Stomach (tissue), 8 donors: ENCODE measurements at regions not wholly inside any gene's neighbourhood (a gene's known extent, or its start where the extent isn't known, plus 50 kb on each side); places are given as distances from the start of the nearest gene placed in this dataset.

Source experiments
- DNase-seq, 2 donors: peaks; one replicate each; pipeline versions ENCODE4 v3.0.0 to v3.0.0-alpha.2; 2013 to 2019
- H3K27ac ChIP-seq, 5 donors: fragments of 200-600 bp in 4 of 5; sonication (generic) in 4 of 5; one replicate each; pipeline ENCODE4 v1.5.1; 2013 to 2019; ENCODE audit warnings: mild to moderate bottlenecking in 1 of 5, moderate library complexity in 1 of 5
- H3K27me3 ChIP-seq, 3 donors: fragments of 200-600 bp; sonication (generic); one replicate each; pipeline ENCODE4 v1.5.1; 2017 to 2019; ENCODE audit warnings: mixed run types in 1 of 3
- H3K36me3 ChIP-seq, 4 donors: fragments of 200-600 bp; sonication (generic); 1 replicate in 3 of 4; 2 replicates in 1 of 4; pipeline ENCODE4 v1.5.1; 2016 to 2019
- H3K4me1 ChIP-seq, 4 donors: fragments of 200-600 bp; sonication (generic); one replicate each; pipeline ENCODE4 v1.5.1; 2016 to 2019
- H3K4me3 ChIP-seq, 4 donors: fragments of 200-600 bp; sonication (generic) in 3 of 4; one replicate each; pipeline ENCODE4 v1.5.1; 2016 to 2019; ENCODE audit warnings: mild to moderate bottlenecking in 1 of 4
- H3K9me3 ChIP-seq, 4 donors: fragments of 200-600 bp; sonication (generic); one replicate each; pipeline ENCODE4 v1.5.1; 2016 to 2019
- EP300 ChIP-seq: sonication (generic); formaldehyde crosslinking; IDR thresholded peaks from one replicate; pipeline ENCODE4 v1.6.1; 2017; ENCODE audit warnings: antibody characterized with exemption
- POLR2A ChIP-seq, 4 donors: fragments of 450-650 bp; IDR thresholded peaks; one replicate each; pipeline ENCODE4 v1.6.1; 2016; ENCODE audit warnings: antibody characterized with exemption in 4 of 4, control low read depth in 2 of 4, mild to moderate bottlenecking in 1 of 4, moderate library complexity in 1 of 4
- POLR2AphosphoS5 ChIP-seq, 3 donors: sonication (generic); formaldehyde crosslinking; IDR thresholded peaks; one replicate each; pipeline ENCODE4 v1.6.1; 2016; ENCODE audit warnings: antibody characterized with exemption in 3 of 3
- WGBS, 5 donors: extraction: QIAGEN DNeasy Blood & Tissue Kit in 3 of 5; methylation state at CpG; one replicate each; pipeline versions ENCODE4 v1.1.5 to v1.1.7; 2013 to 2018; 5-methylcytosine and 5-hydroxymethylcytosine counted together
- intact Hi-C: fragments of 100-400 bp; cut with DNase I; formaldehyde crosslinking; loops from one replicate; pipeline ENCODE4 v1.15.1; 2023; ENCODE audit warnings: low total_unique reads
- TF ChIP-seq, protein P1 (sequence below), 7 experiments: fragments of 450-650 bp in 4 of 7; fragments of 200-600 bp in 3 of 7; sonication (generic) in 3 of 7; IDR thresholded peaks; one replicate each; pipeline ENCODE4 v1.5.1; 2016 to 2019; ENCODE audit warnings: antibody characterized with exemption in 7 of 7, control low read depth in 2 of 7, mild to moderate bottlenecking in 1 of 7
- donor health status: healthy with polysubstance abuse.
- donor health status: Bipolar disorder and iron deficiency.
- donor health status: healthy.

DNA sequence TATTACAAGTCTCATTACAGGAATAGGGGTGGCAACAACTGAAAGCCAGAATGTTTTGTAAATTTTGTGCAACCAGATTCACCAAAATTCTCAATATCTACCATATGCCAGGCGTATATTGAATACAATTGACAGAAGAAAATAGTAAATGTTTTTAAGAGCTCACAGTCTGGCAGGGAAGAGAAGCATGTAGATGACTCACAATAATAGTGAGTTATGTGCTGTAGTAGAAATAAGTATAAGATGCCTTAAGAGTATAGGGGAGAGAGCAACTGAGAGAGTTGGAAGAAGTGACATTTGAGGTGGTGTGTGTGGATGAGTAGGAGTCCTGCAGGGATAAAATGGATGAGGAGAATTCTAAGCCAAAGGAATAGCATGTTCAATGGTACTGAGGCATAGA lies 170.5 kb upstream of the FGGY start:
- 84 to 96% (median 95%) methylated on average over 1 of the region's 1 CpG for WGBS, 5 donors
- TF ChIP-seq, protein P1, sequence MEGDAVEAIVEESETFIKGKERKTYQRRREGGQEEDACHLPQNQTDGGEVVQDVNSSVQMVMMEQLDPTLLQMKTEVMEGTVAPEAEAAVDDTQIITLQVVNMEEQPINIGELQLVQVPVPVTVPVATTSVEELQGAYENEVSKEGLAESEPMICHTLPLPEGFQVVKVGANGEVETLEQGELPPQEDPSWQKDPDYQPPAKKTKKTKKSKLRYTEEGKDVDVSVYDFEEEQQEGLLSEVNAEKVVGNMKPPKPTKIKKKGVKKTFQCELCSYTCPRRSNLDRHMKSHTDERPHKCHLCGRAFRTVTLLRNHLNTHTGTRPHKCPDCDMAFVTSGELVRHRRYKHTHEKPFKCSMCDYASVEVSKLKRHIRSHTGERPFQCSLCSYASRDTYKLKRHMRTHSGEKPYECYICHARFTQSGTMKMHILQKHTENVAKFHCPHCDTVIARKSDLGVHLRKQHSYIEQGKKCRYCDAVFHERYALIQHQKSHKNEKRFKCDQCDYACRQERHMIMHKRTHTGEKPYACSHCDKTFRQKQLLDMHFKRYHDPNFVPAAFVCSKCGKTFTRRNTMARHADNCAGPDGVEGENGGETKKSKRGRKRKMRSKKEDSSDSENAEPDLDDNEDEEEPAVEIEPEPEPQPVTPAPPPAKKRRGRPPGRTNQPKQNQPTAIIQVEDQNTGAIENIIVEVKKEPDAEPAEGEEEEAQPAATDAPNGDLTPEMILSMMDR (IDR thresholded peaks at IDR 0.05): no peak
- TF ChIP-seq EP300: no peak
- no peak for TF ChIP-seq POLR2A (IDR thresholded peaks at IDR 0.05)
- no peak for TF ChIP-seq POLR2AphosphoS5 (IDR thresholded peaks at IDR 0.05)
- no peaks in the 10 kb centered on the region for H3K36me3 ChIP-seq
- no peak overlapping the region for H3K4me3 ChIP-seq
- no peaks in the 10 kb centered on the region for H3K27me3 ChIP-seq
- no peaks in the 10 kb centered on the region for H3K4me1 ChIP-seq
- no peak for DNase-seq
- H3K9me3 ChIP-seq: no peaks in the 10 kb centered on the region
- intact Hi-C loops: no loop called here
- no peak overlapping the region for H3K27ac ChIP-seq

DNA sequence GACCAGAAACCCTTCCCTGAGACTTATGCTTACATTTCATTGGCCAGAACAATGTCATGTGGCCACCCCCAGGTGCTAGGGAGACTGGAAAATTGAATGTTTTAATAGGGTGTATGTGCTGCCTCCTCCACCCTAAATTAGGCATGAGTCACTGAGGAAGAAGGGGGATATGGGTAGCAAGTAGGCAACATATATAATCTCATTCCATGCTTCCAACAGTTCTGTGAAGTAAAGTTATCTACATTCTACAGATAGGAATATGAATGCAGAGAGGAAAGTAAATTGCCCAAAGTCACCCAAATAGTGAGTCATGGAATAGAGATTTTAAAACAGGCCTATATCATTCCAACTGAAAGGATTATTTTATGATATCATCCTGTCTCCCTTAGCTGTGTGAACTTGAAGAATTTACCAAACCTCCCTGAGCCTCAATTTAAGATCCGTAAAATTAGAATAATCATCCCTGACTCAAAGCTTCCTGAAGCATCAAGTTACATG lies 168.6 kb upstream of the FGGY start:
- TF ChIP-seq POLR2A (IDR thresholded peaks at IDR 0.05) (no peak), POLR2AphosphoS5 (IDR thresholded peaks at IDR 0.05) (no peak)
- Histone ChIP-seq H3K4me1 (no peaks in the 10 kb centered on the region), H3K4me3 (no peak overlapping the region), H3K36me3 (no peaks in the 10 kb centered on the region), H3K27me3 (no peaks in the 10 kb centered on the region), H3K27ac (no peak overlapping the region), H3K9me3 (no peaks in the 10 kb centered on the region)
- WGBS, 5 donors: 96 to 100% (median 97%) methylated on average over 1 of the region's 1 CpG
- no peak for DNase-seq
- intact Hi-C loops: no loop called here

DNA sequence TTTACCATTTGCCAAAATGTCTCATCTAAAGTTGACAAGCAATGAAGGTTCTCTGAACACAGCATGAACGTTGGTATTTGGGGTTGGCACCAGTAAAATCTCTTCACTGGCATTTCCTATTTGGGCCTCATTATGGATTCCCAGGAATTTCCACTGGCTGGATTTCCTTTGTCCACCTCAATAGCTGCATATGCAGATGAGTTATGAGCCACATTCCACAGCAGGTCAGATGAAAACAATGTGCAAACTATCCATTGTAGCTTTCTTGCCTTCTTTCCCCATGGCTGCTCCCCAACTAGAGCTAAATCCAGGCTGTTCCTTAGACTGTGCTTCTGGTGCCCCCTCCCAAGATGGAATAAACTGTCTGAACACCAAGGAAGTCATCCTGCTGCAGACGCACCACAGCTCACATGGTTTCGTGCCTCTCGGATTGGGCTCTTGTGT lies 168.1 kb upstream of the FGGY start:
- no peaks in the 10 kb centered on the region for H3K4me1 ChIP-seq
- no peaks in the 10 kb centered on the region for H3K36me3 ChIP-seq
- H3K9me3 ChIP-seq: no peaks in the 10 kb centered on the region
- WGBS, 5 donors: 73 to 92% (median 79%) methylated on average over 4 of the region's 4 CpGs
- H3K27ac ChIP-seq: no peak overlapping the region
- TF ChIP-seq POLR2AphosphoS5 (IDR thresholded peaks at IDR 0.05): no peak
- no peak for TF ChIP-seq POLR2A (IDR thresholded peaks at IDR 0.05)
- TF ChIP-seq EP300: no peak
- TF ChIP-seq, protein P1 (IDR thresholded peaks at IDR 0.05): no peak
- no peak for DNase-seq
- H3K4me3 ChIP-seq: no peak overlapping the region
- no peaks in the 10 kb centered on the region for H3K27me3 ChIP-seq
- intact Hi-C loops: no loop called here

DNA sequence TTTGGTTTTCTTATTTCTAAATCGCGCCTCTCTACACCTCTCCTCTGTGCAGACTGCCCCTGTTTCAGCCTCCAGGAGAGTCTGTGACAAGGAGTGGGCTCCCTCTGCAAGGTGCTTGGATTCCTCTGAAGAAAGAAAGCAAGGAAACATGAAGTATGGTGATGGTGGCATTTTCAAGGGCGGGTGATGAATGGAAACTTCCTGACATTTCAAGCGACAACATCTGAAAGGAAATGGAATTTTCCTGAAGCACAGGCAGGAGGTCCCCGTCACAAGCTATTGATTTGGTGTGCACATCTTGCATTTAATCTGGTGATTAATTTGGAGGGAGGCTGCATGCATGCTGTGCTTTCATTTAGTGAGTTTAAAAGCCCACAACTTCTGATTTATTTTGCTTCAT lies 164.6 kb upstream of the FGGY start:
- TF ChIP-seq POLR2A (IDR thresholded peaks at IDR 0.05) (no peak), EP300 (no peak), POLR2AphosphoS5 (IDR thresholded peaks at IDR 0.05) (no peak)
- TF ChIP-seq, protein P1 (IDR thresholded peaks at IDR 0.05): no peak
- no peaks in the 10 kb centered on the region for H3K36me3 ChIP-seq
- H3K9me3 ChIP-seq: no peaks in the 10 kb centered on the region
- no peaks in the 10 kb centered on the region for H3K27me3 ChIP-seq
- H3K27ac ChIP-seq: no peak overlapping the region
- intact Hi-C loops: no loop called here
- no peak overlapping the region for H3K4me3 ChIP-seq
- 56 to 78% (median 65%) methylated on average over 5 of the region's 5 CpGs for WGBS, 5 donors
- no peaks in the 10 kb centered on the region for H3K4me1 ChIP-seq
- DNase-seq: no peak

DNA sequence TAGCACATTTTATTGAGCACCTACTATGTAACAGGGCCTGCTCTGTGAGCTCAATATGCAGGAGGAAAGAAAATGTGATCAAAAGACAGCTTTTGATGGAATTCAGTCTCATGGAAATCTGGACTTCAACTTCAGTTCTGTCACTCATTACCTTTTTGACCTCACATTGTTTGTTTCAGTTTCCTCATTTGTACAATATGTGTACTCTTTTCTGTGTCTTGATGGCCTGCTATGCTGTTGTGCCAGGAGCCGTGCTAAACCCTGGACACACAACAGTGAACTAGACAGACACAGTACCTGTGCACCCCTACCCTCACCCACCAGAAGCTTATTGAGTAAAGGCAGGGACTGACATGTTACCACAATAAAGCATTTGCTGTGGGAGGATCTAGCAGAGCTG lies 162.9 kb upstream of the FGGY start:
- Histone ChIP-seq H3K27me3 (no peaks in the 10 kb centered on the region), H3K4me1 (peaks cover 0 to 11% (median 4%) of the 10 kb centered on the region in 4 donors), H3K27ac (no peak overlapping the region), H3K4me3 (no peak overlapping the region), H3K36me3 (no peaks in the 10 kb centered on the region), H3K9me3 (no peaks in the 10 kb centered on the region)
- DNase-seq: no peak
- intact Hi-C loops: no loop called here
- 55 to 77% (median 69%) methylated on average over 1 of the region's 1 CpG for WGBS, 5 donors
- TF ChIP-seq POLR2A (IDR thresholded peaks at IDR 0.05) (no peak), EP300 (no peak), POLR2AphosphoS5 (IDR thresholded peaks at IDR 0.05) (no peak)
- TF ChIP-seq, protein P1 (IDR thresholded peaks at IDR 0.05): no peak
